ENCODE measurements at regions not wholly inside any gene's neighbourhood (a gene's known extent, or its start where the extent isn't known, plus 50 kb on each side); places are given as distances from the start of the nearest gene placed in this dataset.
"Not testable (repeated sequence)": the region's sequence is repeated elsewhere in the genome, so short reads cannot be mapped to it uniquely, and the experiment has no call there.

- no peak for TF ChIP-seq POLR2A (IDR thresholded peaks at IDR 0.05; ENCODE audit: extremely low read depth, insufficient read length)
- TF ChIP-seq, protein P1, sequence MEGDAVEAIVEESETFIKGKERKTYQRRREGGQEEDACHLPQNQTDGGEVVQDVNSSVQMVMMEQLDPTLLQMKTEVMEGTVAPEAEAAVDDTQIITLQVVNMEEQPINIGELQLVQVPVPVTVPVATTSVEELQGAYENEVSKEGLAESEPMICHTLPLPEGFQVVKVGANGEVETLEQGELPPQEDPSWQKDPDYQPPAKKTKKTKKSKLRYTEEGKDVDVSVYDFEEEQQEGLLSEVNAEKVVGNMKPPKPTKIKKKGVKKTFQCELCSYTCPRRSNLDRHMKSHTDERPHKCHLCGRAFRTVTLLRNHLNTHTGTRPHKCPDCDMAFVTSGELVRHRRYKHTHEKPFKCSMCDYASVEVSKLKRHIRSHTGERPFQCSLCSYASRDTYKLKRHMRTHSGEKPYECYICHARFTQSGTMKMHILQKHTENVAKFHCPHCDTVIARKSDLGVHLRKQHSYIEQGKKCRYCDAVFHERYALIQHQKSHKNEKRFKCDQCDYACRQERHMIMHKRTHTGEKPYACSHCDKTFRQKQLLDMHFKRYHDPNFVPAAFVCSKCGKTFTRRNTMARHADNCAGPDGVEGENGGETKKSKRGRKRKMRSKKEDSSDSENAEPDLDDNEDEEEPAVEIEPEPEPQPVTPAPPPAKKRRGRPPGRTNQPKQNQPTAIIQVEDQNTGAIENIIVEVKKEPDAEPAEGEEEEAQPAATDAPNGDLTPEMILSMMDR (IDR thresholded peaks at IDR 0.05; ENCODE audit: low read depth, low read length), result no peak
- no peak for TF ChIP-seq MAX (IDR thresholded peaks at IDR 0.05; ENCODE audit: low read depth, low read length)
- TF ChIP-seq MYC (IDR thresholded peaks at IDR 0.05; ENCODE audit: low read depth, low read length), result no peak
- peak; percentile 1 for DNase-seq (ENCODE audit: low read depth)
- no peak overlapping the region for H3K4me3 ChIP-seq (ENCODE audit: low read depth, low read length)
These were observed 100.7 kb upstream of the MAMLD1 start for GRCh38 chrX:150262456-150262855.

DNA sequence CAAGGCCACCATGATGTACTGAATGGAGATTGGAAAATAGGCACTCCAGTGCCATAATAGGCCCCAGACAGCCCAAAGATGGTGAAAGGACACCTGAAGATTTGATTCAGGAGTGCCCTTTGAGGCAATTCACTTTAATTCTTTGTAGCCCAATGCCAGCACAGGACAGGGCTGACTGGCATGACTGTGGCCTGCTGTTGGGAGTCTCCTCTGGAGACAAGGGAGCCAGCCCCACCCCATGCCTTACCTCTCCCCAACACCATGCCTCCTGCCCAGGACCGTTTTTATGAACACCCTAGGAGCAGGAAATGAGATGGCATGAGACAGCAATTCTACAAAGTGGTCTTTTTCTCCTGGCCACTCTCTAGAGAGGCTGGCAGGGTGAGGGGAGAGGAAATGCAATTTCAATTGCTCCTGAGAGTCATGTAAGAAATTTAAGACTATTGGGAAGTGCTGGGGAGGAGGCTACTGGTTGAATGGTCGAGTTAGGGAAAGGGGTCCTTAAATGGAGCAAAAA, 94.2 kb upstream of the MAMLD1 start:
- DNase-seq (ENCODE audit: low read depth), result peak; percentile 12
- TF ChIP-seq, protein P1 (IDR thresholded peaks at IDR 0.05; ENCODE audit: low read depth, low read length), result no peak
- no peak for TF ChIP-seq POLR2A (IDR thresholded peaks at IDR 0.05; ENCODE audit: extremely low read depth, insufficient read length)
- no peak for TF ChIP-seq MAX (IDR thresholded peaks at IDR 0.05; ENCODE audit: low read depth, low read length)
- TF ChIP-seq MYC (IDR thresholded peaks at IDR 0.05; ENCODE audit: low read depth, low read length), result no peak
- no peak overlapping the region for H3K4me3 ChIP-seq (ENCODE audit: low read depth, low read length)

DNA sequence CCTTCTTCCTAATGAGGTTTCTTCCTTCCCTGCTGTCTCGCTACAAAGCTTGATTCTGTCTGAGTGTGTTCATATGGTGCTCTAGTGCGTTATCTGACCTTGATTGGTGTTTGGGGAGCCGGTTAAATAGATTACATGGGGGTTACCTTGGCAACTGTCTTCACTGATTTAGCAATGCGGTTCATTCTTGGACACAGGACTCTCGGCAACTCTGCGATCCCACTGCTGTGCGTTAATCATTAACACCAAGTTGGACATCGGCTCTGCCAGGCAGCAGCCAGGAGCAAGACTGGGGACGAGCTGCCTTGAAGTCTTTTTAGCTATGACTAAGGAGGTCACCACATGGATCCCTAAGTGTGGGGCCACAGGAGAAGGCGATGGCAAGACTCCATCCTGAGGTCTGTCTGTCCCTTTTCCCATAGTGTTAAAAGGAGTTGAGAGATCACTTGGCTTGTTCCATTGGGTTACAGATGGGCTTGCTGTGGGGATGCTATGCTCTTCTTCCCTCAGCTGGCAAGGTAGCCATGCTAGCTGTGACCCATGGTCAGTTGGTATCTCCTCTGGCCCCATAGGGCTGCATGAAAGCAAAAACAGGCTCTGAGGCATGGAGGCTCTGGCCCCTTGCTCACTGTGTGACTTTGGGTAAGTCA, 93.4 kb upstream of the MAMLD1 start:
- TF ChIP-seq MAX (IDR thresholded peaks at IDR 0.05; ENCODE audit: low read depth, low read length), result no peak
- no peak for TF ChIP-seq POLR2A (IDR thresholded peaks at IDR 0.05; ENCODE audit: extremely low read depth, insufficient read length)
- TF ChIP-seq, protein P1 (IDR thresholded peaks at IDR 0.05; ENCODE audit: low read depth, low read length), result no peak
- no peak for TF ChIP-seq MYC (IDR thresholded peaks at IDR 0.05; ENCODE audit: low read depth, low read length)
- H3K4me3 ChIP-seq (ENCODE audit: low read depth, low read length), result no peak overlapping the region
- no peak for DNase-seq (ENCODE audit: low read depth)

- TF ChIP-seq, protein P1 (IDR thresholded peaks at IDR 0.05; ENCODE audit: low read depth, low read length), result no peak
- TF ChIP-seq MAX (IDR thresholded peaks at IDR 0.05; ENCODE audit: low read depth, low read length), result no peak
- no peak for TF ChIP-seq POLR2A (IDR thresholded peaks at IDR 0.05; ENCODE audit: extremely low read depth, insufficient read length)
- TF ChIP-seq MYC (IDR thresholded peaks at IDR 0.05; ENCODE audit: low read depth, low read length), result no peak
- DNase-seq (ENCODE audit: low read depth), result no peak
- H3K4me3 ChIP-seq (ENCODE audit: low read depth, low read length), result no peak overlapping the region
These were observed 92.5 kb upstream of the MAMLD1 start for GRCh38 chrX:150270622-150271021.

GRCh38 chrX:150273575-150274294, 89.4 kb upstream of the MAMLD1 start:
- H3K4me3 ChIP-seq (ENCODE audit: low read depth, low read length); DNase-seq (ENCODE audit: low read depth): not testable (repeated sequence)

DNA sequence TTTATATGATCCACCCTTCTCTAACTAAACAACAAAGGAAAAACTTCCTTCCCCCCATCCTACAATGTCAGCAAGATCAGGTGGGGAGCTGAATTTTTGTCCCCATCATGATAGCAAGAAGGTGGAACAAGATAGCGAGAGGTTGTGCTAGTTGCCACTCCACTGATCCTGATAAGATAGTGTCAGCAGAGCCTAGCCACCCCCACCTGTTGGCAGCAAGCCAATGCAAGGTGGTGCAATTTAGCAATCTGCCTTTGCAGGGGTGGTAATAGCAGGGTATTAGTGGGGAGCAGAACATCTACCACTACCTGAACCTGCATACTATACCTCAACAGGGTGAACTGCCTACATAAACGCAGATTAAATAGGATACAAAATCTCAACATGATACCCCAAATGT, 80.2 kb upstream of the MAMLD1 start:
- DNase-seq (ENCODE audit: low read depth), result no peak
- no peak for TF ChIP-seq MAX (IDR thresholded peaks at IDR 0.05; ENCODE audit: low read depth, low read length)
- TF ChIP-seq POLR2A (IDR thresholded peaks at IDR 0.05; ENCODE audit: extremely low read depth, insufficient read length), result no peak
- TF ChIP-seq, protein P1 (IDR thresholded peaks at IDR 0.05; ENCODE audit: low read depth, low read length), result no peak
- no peak for TF ChIP-seq MYC (IDR thresholded peaks at IDR 0.05; ENCODE audit: low read depth, low read length)
- no peak overlapping the region for H3K4me3 ChIP-seq (ENCODE audit: low read depth, low read length)
